NCI-H1105 treated with DMSO at 0.1 percent for 48 hours (cell line): ENCODE measurements at regions not wholly inside any gene's neighbourhood (a gene's known extent, or its start where the extent isn't known, plus 50 kb on each side); places are given as distances from the start of the nearest gene placed in this dataset.

Experiments used
- DNase-seq: peaks from one replicate; lab custom pipeline; 2025; lab: John Stamatoyannopoulos, UW

- DNase-seq, result no peak
These were observed 133.0 kb downstream of the ASB7 start for GRCh38 chr15:100735129-100736053.

GRCh38 chr15:100737214-100737613 is 134.8 kb downstream of the ASB7 start:
- no peak for DNase-seq

- no peak for DNase-seq
These were observed 136.2 kb downstream of the ASB7 start for GRCh38 chr15:100738614-100739013.

GRCh38 chr15:100740138-100740537 is 137.7 kb downstream of the ASB7 start:
- peak; percentile 60 for DNase-seq

- DNase-seq, result no peak
These were observed 128.0 kb upstream of the ALDH1A3 start for GRCh38 chr15:100751585-100751984.

GRCh38 chr15:100753503-100753902 is 126.1 kb upstream of the ALDH1A3 start:
- no peak for DNase-seq

GRCh38 chr15:100757661-100758060 is 122.0 kb upstream of the ALDH1A3 start:
- DNase-seq, result no peak

- no peak for DNase-seq
These were observed 121.1 kb upstream of the ALDH1A3 start for GRCh38 chr15:100758555-100758954.

GRCh38 chr15:100759106-100759505 is 120.5 kb upstream of the ALDH1A3 start:
- no peak for DNase-seq

- DNase-seq, result no peak
These were observed 119.8 kb upstream of the ALDH1A3 start for GRCh38 chr15:100759698-100760356.

GRCh38 chr15:100760357-100760903 is 119.2 kb upstream of the ALDH1A3 start:
- no peak for DNase-seq

- no peak for DNase-seq
These were observed 118.2 kb upstream of the ALDH1A3 start for GRCh38 chr15:100761290-100761935.

GRCh38 chr15:100762289-100762688 is 117.3 kb upstream of the ALDH1A3 start:
- no peak for DNase-seq

- DNase-seq, result no peak
These were observed 116.5 kb upstream of the ALDH1A3 start for GRCh38 chr15:100762913-100763834.

GRCh38 chr15:100763835-100764750 is 115.5 kb upstream of the ALDH1A3 start:
- DNase-seq, result no peak

- DNase-seq, result no peak
These were observed 114.7 kb upstream of the ALDH1A3 start for GRCh38 chr15:100764778-100765466.

- no peak for DNase-seq
These were observed 114.0 kb upstream of the ALDH1A3 start for GRCh38 chr15:100765467-100766241.

- DNase-seq, result no peak
These were observed 113.2 kb upstream of the ALDH1A3 start for GRCh38 chr15:100766243-100767000.
